ENCODE measurements at regions not wholly inside any gene's neighbourhood (a gene's known extent, or its start where the extent isn't known, plus 50 kb on each side); places are given as distances from the start of the nearest gene placed in this dataset.

DNA sequence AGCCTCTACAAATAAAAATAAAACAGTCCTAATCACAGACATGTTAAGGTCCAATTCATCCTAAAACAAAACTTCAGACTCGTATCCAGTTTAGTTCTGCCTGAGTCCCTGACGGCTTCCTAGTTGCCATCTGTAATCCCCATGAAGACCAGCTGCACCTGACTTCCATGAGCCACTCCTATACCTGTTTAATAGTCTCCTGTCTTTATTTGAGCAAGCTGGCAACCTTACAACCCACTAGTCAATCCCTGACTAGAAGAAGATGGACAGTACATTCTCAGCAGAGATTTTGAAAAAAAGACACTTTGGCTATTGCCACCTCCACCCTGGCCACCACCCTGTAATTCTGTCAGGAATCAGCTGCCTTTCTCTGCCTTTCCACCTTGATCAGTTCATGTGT lies 197.7 kb downstream of the HIBADH start:
- DNase-seq: no peak

DNA sequence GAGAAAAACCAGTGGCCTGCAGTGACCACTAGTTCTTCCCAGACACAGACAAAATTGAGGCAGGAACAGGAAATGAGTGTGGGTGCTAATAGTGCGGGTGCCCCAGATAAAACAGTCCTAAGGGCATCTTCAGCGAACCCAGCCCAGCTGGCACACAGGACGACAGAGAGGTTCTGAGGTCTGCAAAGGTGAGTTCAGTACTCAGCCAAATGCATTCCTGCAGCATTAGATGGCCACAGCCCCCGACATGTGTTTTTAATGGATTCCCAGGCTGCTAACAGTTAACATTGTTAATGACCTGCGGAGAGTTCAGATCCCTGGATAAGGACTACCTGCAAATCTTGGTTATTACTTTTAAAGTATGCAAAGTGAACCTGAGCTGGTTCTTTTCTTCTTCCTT lies 196.0 kb downstream of the HIBADH start:
- DNase-seq: no peak

DNA sequence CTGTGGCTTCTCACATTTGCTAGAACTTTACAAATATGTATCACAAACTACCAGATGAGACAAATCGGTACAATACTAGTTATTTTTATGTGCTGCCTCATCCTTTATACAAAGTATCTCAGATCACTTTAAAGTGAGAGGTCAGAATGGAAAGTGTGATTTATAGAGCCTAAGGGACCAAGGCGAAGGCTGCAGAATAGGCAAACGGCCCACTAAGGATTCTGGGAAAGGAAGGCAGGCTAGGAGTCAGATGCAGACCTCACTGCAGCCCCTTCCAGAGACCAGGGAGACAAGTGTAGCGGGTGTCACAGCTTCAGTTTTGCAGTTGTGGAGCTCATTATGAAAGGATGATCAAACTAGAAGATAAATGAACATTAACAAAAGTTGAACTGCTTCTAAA lies 190.6 kb downstream of the HIBADH start:
- no peak for DNase-seq

All from RPMI8226 (cell line).